ENCODE measurements at regions not wholly inside any gene's neighbourhood (a gene's known extent, or its start where the extent isn't known, plus 50 kb on each side); places are given as distances from the start of the nearest gene placed in this dataset.

DNA sequence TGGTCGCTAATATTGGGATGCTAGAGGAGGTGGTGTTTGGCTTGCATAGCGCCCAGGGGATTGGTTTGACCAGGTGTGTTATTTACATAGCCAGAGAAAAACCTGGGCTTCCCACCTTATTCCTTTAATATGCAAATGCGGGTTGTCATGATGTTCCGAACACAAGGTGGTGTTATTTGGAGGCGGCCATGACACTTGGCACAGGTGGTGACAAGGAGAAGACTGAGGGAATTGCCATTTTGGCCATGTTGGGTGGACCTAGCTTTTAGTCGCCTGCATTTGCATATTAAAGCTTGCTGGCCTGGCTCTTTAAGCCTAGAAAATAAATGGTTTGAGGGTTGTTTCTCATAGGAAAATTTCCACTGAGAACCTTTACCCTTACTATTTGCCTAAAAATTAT, 490.5 kb downstream of the SIPA1L2 start:
- H3K4me3 ChIP-seq (replicated peaks in 1 of 3): no peak overlapping the region
- H3K9me3 ChIP-seq: no peaks in the 10 kb centered on the region
- no peak for DNase-seq
- peaks cover 0 to 18% of the 10 kb centered on the region in 2 donors for H3K4me1 ChIP-seq
- intact Hi-C loops (cut with DNase I): no loop called here
- WGBS, 2 donors: 97% methylated on average over 6 of the region's 6 CpGs
- H3K36me3 ChIP-seq: no peaks in the 10 kb centered on the region
- H3K27ac ChIP-seq: no peak overlapping the region
- no peak for TF ChIP-seq POLR2A (IDR thresholded peaks at IDR 0.05)
- TF ChIP-seq, protein P1, sequence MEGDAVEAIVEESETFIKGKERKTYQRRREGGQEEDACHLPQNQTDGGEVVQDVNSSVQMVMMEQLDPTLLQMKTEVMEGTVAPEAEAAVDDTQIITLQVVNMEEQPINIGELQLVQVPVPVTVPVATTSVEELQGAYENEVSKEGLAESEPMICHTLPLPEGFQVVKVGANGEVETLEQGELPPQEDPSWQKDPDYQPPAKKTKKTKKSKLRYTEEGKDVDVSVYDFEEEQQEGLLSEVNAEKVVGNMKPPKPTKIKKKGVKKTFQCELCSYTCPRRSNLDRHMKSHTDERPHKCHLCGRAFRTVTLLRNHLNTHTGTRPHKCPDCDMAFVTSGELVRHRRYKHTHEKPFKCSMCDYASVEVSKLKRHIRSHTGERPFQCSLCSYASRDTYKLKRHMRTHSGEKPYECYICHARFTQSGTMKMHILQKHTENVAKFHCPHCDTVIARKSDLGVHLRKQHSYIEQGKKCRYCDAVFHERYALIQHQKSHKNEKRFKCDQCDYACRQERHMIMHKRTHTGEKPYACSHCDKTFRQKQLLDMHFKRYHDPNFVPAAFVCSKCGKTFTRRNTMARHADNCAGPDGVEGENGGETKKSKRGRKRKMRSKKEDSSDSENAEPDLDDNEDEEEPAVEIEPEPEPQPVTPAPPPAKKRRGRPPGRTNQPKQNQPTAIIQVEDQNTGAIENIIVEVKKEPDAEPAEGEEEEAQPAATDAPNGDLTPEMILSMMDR (IDR thresholded peaks at IDR 0.05): no peak
- H3K27me3 ChIP-seq: no peaks in the 10 kb centered on the region

DNA sequence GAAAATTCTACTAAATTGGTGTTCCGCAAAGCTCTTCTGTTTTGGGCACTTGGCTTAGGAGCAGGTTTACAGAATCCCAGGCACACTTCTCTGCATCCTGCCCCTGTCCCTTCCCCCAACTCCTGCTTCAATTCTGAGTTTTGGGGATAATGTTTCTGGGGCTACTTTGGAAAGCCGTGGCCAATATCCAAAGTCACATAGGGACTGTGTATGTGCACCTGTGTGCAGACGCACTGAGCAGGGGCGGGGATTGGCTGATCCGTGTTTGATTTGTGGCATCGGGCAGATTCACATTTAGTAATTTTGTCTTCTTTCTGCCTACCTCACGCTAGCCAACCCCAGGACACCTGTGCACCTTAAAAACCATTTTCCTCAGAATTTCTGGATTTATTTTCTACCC, 491.9 kb downstream of the SIPA1L2 start:
- Histone ChIP-seq H3K4me3 (replicated peaks in 1 of 3) (no peak overlapping the region), H3K4me1 (peaks cover 0 to 10% of the 10 kb centered on the region in 2 donors), H3K27me3 (no peaks in the 10 kb centered on the region), H3K9me3 (no peaks in the 10 kb centered on the region), H3K36me3 (no peaks in the 10 kb centered on the region), H3K27ac (no peak overlapping the region)
- DNase-seq: no peak
- intact Hi-C loops (cut with DNase I): no loop called here
- 89 to 97% methylated on average over 7 of the region's 7 CpGs for WGBS, 2 donors
- TF ChIP-seq, protein P1 (IDR thresholded peaks at IDR 0.05): no peak
- no peak for TF ChIP-seq POLR2A (IDR thresholded peaks at IDR 0.05)

DNA sequence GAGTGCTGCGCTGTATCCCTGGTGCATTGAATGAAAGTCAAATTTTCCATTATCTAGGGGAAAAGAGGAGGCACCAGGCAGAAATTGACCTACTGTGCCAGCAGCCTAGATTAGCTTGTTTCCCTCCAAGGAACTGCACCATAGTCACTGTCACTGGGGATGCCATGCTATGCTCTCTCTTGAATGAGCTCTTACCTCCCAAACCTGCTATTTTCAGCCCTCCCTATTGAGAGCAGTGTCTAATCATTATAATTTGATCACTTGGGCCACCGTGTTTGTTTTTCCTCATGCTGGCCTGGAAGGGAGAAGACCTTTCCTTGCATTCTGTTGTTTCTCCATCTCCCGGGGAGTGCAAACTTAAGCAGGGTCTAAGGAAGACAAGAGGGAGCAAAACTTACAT, 492.9 kb downstream of the SIPA1L2 start:
- TF ChIP-seq, protein P1 (IDR thresholded peaks at IDR 0.05): no peak
- no peak for TF ChIP-seq POLR2A (IDR thresholded peaks at IDR 0.05)
- Histone ChIP-seq H3K27me3 (no peaks in the 10 kb centered on the region), H3K36me3 (no peaks in the 10 kb centered on the region), H3K9me3 (no peaks in the 10 kb centered on the region), H3K4me3 (replicated peaks in 1 of 3) (no peak overlapping the region), H3K27ac (no peak overlapping the region), H3K4me1 (peaks cover 0 to under 1% of the 10 kb centered on the region in 2 donors)
- no peak for DNase-seq
- intact Hi-C loops (cut with DNase I): no loop called here
- 66 to 69% methylated on average over 3 of the region's 3 CpGs for WGBS, 2 donors

DNA sequence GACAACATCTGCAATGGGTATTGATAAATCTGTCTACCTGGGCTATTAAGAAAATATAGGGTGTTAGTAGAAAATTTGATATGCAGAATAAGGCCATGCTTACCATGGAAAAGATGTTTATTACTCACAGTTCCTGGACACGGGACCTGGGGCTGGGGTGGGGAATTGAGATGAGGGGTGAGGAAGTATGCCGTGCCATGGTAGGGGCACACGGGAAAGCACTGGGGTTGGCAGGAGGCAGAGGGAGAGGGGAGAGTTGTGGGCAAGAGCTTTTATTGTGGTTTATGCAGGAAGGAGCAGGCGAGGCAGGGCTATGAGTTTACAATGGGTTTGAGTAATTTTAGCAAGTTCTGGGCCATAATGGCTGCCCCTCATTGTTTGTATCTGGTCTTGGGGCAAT, 493.8 kb downstream of the SIPA1L2 start:
- no peak overlapping the region for H3K4me3 ChIP-seq (replicated peaks in 1 of 3)

DNA sequence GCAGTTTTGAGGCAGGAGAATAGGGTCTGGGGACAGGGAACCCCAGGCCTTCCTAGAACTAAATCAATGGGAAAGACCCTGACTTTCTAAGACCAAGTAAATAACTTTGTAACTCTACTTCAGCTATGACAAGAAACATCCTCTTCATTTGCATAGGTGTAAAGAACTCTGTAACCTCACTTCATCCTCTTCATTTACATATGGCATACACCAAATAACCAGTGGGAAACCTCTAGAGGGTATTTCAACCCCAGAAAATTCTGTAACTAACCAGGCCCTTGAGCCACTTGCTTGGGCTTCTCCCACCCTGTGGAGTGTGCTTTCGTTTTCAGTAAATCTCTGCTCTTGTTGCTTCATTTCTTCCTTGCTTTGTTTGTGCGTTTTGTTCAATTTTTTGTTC, 495.6 kb downstream of the SIPA1L2 start:
- Histone ChIP-seq H3K27me3 (no peaks in the 10 kb centered on the region), H3K4me1 (no peaks in the 10 kb centered on the region), H3K9me3 (no peaks in the 10 kb centered on the region), H3K27ac (no peak overlapping the region), H3K4me3 (replicated peaks in 1 of 3) (no peak overlapping the region), H3K36me3 (no peaks in the 10 kb centered on the region)
- intact Hi-C loops (cut with DNase I): no loop called here
- TF ChIP-seq POLR2A (IDR thresholded peaks at IDR 0.05): no peak
- TF ChIP-seq, protein P1 (IDR thresholded peaks at IDR 0.05): no peak
- no peak for DNase-seq
- 87% methylated on average over 2 of the region's 2 CpGs for WGBS, 2 donors

More for the DNA sequence above, 493.8 kb downstream of the SIPA1L2 start:
- Histone ChIP-seq H3K27ac (no peak overlapping the region), H3K9me3 (no peaks in the 10 kb centered on the region), H3K36me3 (no peaks in the 10 kb centered on the region), H3K4me1 (no peaks in the 10 kb centered on the region), H3K27me3 (no peaks in the 10 kb centered on the region)
- DNase-seq: no peak
- intact Hi-C loops (cut with DNase I): no loop called here
- whole genome bisulfite sequencing, 2 donors: 80 to 98% methylated on average over 4 of the region's 4 CpGs
- TF ChIP-seq, protein P1 (IDR thresholded peaks at IDR 0.05): no peak
- no peak for TF ChIP-seq POLR2A (IDR thresholded peaks at IDR 0.05)
